ENCODE measurements at regions not wholly inside any gene's neighbourhood (a gene's known extent, or its start where the extent isn't known, plus 50 kb on each side); places are given as distances from the start of the nearest gene placed in this dataset.
A peak's percentile ranks its signal among the peaks of the same experiment; 100 is the strongest.
"Not testable (repeated sequence)": the region's sequence is repeated elsewhere in the genome, so short reads cannot be mapped to it uniquely, and the experiment has no call there.

DNA sequence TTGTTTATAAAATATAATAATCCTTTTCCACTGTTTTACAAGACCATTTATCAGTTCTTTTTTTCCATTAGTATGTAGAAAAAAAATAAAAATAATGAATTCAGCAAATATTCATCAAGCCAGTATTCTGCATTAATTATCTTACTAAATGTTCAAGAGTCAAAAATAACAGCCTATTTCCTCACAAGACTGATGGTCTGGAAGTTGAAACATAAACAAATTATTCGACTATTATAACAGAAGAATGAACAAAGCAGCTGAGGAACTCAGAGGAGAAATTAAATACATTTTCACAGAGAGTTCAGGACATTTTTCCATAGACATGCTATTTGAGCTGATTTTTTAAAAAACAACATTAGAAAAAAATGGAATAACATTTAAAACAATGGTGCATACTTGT, 2594.8 kb downstream of the ARAP2 start:
- no peak for DNase-seq (ENCODE audit: low read depth)

DNA sequence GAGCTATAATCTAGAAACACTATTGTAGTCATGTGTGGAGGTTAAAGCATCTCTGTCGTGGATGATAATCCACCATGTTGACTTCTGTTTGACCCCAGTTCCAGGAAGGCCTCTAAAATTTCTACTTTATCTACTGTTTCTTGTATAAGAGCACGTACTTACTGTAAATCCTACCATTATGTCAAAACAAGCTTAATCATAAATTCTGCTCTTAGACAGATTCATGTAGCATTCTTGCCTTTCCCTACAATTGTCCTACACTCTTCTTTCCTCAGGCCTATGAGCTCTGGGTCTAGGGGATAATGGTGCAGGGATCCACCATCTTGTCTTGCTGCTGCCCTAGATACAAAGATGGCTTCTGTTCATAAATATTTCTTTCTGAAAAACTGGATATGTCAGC, 2594.3 kb downstream of the ARAP2 start:
- no peak for DNase-seq (ENCODE audit: low read depth)

DNA sequence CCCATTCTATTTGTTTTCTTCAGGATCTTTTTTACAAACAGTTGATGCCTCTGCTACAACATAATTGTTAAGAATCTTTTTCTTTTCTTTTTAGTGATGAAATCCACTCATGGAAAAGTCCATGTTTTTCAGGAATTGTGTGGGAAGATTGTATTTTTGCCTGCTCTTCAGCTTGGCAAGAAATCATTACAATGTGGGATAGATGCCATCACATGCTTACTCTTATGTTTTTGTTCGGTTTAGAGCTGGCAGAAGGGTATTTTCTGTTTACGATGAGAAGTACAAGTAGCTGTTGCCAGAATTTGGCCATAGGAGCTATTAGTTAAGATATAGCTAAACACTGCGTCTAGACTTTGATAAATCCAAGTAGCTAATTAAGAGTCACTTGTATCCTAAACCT, 2585.3 kb downstream of the ARAP2 start:
- no peak for DNase-seq (ENCODE audit: low read depth)

DNA sequence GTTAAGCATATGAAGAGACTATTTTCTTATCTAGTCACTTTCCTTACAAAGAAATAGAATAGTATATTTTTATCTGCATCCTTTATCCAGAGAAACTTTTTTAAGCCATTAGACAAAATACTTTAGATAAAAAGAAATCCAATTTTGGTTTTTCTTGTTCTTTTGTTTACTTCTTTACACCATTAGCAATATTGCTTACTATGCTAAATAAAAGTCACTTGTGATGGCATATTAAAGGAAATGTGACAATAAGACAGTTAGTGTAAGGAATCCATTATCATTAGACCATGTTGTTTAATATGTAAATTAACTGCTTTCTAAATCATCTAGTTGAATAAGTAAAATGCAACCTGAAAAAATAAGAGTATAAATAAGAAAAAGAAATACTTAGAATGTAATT, 2582.7 kb downstream of the ARAP2 start:
- no peak for DNase-seq (ENCODE audit: low read depth)

DNA sequence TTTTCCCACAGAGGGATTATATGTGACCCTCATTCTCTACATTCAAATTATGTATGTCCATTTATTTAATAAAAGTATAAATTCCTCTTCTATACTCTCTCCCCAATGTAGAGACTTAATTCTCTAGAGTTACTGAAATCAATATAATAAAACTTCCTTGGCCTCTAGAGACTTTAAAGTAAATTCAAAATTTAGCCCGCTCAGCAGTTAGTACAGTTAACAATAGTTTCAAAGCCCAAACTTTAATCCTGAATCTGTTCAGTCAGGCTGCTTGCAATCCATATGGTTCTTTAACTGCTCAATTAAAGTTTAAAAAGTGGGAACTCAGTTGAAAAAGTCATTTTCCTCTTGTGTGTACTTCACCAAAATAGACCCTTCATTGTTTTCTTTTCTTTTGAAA, 2558.4 kb downstream of the ARAP2 start:
- DNase-seq (ENCODE audit: low read depth), result no peak

DNA sequence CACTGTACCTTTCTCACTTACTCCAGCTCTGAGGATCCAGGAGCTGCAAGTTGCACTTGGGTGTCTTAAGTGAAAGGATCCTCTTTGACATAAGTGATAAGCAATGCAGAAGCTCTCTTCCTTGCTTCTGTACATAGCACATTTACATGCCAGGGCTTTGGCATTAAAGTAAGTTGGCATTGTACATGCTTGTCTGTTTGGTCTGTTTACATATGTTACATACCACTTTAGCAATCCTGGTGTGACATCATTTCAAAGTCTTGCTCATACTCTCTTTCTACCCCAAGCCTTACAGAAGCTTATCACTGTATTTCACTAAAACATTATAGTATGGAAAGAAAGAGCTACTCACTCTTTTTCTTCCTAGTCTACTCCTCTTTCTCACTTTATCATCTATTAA, 2548.3 kb downstream of the ARAP2 start:
- DNase-seq (ENCODE audit: low read depth), result no peak

DNA sequence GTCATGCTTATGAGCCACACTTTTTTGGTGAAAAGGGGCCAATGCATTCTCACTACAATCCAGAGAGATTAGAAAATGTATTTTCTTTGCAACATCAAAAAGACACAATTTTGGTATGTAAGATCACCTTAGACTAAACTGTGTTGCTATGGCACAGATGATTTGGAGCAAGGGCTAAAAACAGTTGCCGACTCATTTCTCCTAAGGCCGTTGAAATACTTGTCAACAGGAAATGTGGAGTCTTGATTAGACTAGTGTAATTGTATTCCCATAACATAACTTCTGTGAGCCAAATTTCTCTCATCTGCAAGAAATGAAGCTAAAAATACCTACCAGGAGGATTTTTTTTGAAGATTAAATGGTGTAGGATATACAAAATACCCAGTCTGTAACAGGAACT, 2547.7 kb downstream of the ARAP2 start:
- DNase-seq (ENCODE audit: low read depth), result no peak

DNA sequence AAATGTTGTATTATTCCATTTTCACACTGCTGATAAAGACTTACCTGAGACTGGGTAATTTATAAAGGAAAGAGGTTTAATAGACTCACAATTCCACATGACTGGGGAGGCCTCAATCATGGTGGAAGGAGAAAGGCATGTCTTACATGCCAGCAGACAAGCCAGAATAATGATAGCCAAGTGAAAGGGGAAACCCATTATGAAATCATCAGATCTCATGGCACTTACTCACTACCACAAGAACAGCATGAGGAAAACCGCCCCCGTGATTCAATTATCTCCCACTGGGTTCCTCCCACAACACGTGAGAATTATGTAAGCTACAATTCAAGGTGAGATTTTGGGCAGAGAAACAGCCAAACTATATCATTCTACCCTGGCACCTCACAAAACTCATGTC, 2535.1 kb downstream of the ARAP2 start:
- peak; percentile 45 for DNase-seq (ENCODE audit: low read depth)

DNA sequence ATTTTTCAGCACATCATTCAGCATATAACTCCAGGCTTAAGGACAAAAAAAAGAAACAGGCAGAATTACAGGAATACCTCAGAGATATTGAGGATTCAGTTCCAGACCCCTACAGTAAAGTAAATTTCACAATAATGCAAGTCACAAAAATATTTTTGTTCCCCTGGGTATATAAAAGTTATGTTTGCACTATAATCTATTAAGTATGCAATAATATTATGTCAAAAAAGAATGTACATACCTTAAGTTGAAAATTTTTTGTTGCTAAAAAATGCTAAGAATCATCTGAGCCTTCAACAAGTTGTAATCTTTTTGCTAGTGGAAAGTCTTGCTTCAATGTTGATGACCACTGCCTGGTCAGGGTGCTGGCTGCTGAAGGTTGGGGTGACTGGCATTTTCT, 2532.5 kb downstream of the ARAP2 start:
- no peak for DNase-seq (ENCODE audit: low read depth)

DNA sequence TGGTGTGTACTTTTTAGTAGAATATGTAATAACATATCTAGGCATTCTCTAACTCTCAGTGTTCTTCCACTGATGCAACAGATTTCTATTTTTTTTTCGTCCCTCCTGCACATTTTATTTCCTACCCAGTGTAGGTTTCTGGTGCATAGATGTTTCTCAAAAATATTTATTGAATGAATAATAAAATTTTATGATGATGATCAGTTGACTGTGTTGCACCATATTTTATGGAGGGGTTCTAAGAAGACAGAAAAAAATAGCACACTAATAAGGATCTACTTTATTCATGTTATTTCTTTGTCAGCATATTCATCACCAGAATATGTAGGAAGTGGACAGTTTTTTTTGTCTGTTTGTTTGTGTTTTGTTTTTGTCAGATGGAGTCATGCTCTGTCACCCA, 2529.3 kb downstream of the ARAP2 start:
- no peak for DNase-seq (ENCODE audit: low read depth)

DNA sequence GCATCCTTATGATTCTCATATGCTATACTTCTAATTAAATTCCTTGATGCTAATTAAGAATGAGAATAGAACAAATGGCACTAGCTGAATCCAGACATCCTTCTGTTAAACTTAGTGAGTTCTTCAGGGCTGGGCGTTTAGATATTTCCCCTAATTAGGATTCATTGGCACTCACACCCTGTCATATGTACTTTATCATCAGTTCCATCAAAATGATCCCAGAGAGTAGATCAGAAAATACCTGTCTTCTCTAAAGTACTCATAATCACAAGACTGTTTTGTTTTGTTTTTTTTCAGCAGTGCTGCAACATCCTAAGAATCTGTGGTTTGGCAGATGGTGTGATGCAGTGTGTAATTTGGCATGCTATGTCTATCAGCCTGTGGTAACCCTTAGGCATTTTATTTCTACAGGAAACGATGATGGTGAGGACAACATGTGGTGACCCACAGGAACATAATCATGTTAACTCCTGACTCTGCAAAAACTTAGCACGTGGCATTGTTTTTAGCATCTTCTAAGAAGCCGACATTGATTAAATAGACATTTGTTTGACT, 2528.4 kb downstream of the ARAP2 start:
- DNase-seq (ENCODE audit: low read depth), result peak; percentile 80

DNA sequence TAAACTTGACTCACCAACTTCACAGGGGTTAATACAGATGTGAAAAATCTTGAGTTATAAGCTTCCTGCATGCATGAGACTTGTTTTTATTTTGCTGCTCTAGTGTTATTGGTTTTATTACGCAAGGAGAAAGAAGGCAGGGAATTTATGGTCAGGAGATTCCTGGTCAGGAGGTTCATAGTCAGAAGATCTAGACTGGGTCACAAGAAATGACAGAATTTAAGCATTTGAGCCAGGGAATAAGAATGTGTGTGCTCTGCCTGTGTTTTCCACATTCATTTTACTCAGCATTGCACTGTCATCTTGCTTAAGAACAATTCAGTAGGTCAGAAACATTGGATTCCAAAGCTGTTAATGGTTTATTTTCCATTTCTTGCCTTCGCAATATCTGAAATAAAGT, 2522.1 kb downstream of the ARAP2 start:
- DNase-seq (ENCODE audit: low read depth), result no peak

DNA sequence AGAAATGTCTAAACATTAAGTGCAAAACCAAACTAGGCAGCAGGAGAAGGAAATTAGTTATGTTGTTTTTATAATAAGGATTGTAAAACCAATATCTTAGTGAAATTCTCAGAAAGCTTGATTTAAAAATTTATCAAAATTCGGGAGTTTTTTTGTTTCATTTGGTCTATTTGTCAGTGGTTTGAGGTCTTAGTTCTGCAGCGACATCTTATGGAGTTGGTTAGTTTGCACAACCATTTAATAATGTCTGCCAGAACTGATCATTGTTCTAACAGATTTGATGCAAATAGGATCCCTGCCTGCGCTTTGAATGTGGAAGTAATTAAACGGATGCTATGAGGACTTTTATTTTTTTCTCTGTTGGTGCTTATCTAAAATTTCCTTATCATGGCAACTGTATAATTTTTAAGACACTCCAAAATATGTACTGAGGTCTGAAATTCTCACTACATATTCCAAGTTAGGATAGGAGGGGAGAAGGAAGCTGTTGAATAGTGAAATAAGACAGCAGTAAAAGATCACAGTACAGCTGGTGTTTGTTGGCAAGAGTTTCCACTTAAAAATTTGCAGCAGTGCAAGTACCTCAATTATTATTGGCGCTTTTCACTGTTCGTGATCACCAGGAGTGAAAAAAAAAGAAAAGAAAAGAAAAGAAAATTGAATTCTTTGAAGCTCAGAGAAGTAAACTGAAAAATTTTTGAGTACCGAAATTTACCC, 2521.4 kb downstream of the ARAP2 start:
- no peak for DNase-seq (ENCODE audit: low read depth)

DNA sequence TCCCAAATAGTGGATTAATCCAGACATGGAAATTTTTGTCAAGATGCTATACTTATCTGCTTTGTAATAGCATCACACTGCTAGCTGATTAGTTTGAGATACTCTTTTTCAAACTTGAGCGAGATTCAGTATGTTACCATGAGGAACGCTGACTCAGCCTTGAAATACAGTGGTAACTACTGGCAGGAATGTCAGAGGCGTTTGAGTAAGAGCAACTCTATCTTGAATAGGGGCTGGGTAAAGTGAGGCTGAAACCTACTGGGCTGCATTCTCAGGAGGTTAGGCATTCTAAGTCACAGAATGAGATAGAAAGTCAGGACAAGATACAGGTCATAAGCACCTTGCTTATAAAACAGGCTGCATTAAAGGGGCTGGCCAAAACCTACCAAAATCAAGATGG, 2519.6 kb downstream of the ARAP2 start:
- DNase-seq (ENCODE audit: low read depth), result no peak

DNA sequence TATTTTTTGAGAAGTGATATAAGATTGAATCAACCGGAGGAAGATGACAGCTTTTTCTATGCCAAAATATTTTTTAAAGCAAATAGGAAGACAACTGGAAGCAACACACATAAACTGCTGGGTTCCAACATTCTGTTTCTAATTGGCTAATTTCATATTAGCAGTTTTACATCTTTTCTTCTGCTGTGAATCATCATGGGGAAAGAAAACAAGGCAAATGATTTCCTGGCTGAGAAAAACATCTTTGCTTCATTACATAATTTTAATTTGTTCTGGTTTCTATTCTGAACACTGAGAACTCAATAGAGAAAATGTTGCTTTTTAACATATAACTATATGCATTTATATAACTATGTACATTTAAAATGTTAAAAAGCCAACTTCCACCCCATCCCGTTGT, 2518.5 kb downstream of the ARAP2 start:
- no peak for DNase-seq (ENCODE audit: low read depth)

DNA sequence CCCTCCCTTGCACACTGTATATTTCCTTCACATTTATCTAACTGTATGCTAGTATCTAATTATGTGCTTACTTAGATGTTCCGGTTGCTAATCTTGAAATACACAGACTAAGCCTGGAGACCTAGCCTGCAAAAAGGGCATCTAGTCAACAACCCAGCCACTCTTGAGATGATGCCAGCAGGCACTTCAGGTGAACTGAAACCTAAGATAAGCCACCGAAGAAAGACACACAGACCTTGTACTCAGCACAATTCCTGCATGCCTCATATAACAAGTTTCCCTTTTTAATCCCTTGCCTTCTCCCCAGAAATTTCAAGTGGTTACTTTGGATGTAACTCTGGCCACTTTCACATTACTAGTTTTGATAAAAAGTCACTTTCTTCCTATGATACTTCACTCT, 2506.6 kb downstream of the ARAP2 start:
- no peak for DNase-seq (ENCODE audit: low read depth)

DNA sequence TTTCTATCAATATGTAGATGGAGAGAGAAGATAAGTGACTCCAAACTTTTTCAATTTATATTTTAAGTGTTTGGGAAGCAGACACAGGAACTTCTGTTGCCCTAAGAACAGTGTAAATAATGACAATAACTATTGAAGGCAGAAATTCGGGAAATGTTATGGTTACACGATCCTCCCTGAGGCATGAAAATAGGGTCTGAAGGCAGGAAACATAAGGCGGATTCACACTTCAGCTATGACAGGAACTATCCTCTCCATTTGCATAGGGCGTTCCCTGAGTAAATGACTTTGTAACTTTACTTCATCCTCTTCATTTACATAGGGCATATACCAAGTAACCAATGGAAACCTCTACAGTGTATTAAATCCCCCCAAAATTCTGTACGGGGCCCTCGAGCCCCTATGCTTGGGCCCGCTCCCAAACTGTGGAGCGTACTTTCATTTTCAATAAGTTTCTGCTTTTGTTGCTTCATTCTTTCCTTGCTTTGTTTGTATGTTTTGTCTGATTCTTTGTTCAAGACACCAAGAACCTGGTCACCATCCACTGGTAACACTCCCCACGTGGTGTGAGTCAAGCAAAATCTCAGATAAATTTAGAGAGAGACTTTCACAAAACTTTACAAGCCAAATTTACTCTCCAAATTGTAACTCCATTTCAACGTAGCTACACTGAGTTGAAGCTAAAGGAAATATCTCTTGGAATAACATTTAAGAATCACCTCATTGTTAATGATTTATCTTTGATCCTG, 2504.3 kb downstream of the ARAP2 start:
- DNase-seq (ENCODE audit: low read depth), result no peak

DNA sequence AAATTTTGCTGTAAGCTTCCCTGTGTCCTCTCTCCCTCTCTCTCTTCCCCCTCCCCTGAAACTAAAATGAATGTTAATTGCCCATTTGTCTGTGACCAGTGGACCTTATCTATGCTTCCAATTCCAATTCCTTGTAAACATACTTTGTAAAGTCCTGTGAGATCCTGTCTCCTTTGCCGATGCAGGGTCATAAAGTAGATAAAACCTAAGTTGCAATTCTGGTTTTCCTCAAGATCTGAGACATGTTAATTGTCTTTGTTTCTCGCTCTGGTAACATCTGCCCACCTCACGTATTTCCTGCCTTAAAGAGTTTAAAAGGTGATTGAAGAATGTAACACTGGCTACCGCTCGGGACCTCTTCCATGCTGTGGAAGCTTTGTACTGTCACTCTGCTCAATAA, 2503.4 kb downstream of the ARAP2 start:
- not testable (repeated sequence) for DNase-seq (ENCODE audit: low read depth)

DNA sequence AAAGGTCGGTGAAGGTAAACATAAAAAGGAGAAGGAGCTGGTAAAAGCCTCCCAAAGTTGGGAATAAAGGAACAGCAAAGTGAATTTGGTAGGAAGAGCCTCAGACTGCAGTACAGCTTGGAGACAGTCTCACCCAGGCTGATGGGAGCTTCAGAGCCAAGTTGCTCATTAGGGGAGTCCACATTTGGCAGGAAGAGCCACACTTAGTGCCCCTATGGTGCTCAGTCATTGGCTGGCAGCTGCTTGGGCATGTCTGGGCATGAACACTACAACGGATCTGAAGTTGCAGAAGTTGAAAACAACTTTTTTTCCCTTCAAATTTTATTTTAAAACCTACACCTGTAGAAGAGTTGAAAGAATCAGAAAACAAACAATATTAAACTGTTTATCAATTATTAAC, 2497.3 kb downstream of the ARAP2 start:
- DNase-seq (ENCODE audit: low read depth), result no peak

DNA sequence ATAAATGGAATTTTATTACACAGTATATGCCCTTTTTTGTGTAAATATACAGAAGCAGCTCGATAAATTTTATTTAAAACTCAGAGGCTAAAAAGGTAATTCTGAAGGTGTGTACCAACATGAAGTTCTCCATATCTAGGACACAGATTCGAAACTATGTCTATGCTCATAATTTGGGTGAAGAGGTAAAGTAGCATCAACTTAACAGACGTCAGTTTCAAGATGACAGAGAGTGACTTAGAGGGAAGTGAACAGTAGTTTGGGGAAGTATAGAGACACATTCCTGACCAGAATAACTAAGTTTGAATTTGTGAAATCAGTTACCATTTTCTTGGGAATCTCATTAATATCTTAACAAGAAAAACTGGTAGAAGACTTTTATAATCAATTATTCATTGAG, 2493.3 kb downstream of the ARAP2 start:
- no peak for DNase-seq (ENCODE audit: low read depth)

DNA sequence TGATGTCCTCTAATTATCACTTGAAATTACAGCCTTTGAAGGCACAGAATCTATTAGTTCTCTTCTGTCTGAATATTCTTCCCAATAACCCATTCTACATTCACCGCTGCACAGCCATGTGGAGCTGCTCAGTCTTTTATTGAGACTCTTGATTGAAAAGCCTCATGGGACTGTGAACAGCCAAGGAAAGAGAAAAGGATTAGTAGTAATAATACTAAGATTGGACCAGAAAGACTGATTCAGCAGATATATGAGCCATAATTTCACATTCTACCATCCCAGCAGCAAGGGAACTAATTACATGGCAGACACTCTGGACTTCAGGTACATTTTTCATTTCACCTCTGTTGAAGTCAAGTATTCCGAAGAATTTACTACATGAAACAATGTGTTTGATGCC, 2471.7 kb downstream of the ARAP2 start:
- no peak for DNase-seq (ENCODE audit: low read depth)

DNA sequence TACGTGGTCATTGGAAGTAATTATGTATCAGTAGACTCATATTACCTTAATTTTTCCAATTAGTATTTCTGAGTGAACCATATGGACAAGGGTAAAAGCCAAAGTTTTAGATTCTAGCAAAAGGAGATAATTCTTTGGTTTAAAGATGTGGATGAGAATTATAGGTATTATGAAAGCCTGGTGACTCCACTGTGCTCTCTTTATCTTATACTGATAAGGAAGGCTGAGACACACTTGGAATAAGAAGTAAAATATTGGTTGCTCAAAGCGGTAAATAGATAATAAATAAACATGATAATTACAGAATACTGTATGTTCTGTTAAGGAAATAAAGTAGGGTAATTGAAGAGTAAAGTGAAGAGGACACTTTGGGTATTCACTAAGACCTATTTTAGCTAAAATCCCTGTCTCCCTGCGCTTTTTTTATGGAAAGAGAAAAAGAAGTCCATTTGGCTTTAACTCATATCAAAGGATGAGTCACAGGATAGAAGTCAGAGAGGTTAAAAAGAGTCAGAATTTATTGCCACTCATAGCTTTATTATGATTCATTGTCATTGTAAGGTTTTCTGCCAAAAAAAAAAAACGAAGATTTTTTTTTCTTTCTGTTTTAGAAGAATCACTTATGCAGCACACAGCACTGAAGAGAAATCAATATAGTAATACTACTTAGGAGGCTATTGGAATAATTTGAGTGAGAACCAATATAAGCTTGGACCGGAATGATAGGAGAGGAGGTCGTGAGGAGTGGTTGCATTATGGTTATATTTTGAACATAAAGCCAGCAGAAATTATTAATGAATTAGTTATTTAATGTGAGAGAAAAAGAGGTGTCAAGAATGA, 2463.1 kb downstream of the ARAP2 start:
- DNase-seq (ENCODE audit: low read depth), result peak; percentile 59

DNA sequence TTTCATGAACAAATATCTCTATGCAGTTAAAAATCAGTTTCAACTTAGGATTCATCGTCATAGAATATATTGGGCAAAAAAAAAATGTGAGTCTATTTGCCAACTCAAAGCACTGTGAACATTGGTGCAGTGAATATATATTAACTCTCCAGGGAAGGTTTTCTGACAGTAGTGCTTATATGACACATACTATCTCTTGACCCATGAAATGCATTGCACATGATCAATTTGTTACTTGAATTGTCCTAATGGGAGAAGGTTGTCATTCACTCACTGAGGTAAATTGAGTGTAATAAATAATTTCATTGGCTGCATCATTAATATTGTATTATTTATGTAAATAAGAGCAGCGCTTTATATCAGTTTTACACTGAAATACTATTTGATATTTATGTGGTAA, 2458.5 kb downstream of the ARAP2 start:
- DNase-seq (ENCODE audit: low read depth), result no peak

Data from HS-5 (cell line).